Pons (tissue), 1 donor: ENCODE measurements at regions not wholly inside any gene's neighbourhood (a gene's known extent, or its start where the extent isn't known, plus 50 kb on each side); places are given as distances from the start of the nearest gene placed in this dataset.
"Not testable (repeated sequence)": the region's sequence is repeated elsewhere in the genome, so short reads cannot be mapped to it uniquely, and the experiment has no call there.

ENCODE experiments used
- DNase-seq: peaks from one replicate; pipeline ENCODE4 v3.0.0-alpha.2; 2016; ENCODE audit warnings: low spot score

DNA sequence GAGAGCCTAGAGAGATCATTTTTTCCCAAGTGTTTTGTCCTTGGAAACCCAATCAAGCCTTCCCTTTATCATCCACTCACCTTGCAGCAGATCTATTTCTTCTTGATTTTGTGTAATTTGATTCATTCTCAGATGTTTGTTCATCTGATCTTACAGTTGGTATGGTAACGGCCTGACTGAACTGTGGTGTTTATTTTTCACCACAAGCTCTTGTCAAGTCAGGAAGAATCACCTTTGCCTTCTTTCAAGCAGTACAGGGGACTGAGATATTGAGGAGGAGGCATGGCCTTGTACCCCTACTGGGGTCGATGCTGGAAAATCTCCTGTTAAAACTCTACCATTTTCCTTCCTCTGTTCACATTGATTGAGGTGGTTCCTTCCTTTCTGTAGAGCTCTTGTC is 361.4 kb upstream of the CFAP20DC start:
- DNase-seq = no peak

- no peak for DNase-seq
These were observed 358.3 kb upstream of the CFAP20DC start for GRCh38 chr3:59408047-59408624.

GRCh38 chr3:59407425-59407824 is 357.6 kb upstream of the CFAP20DC start:
- DNase-seq = no peak

- DNase-seq = no peak
These were observed 357.1 kb upstream of the CFAP20DC start for GRCh38 chr3:59406943-59407342.

GRCh38 chr3:59404851-59405250 is 355.0 kb upstream of the CFAP20DC start:
- no peak for DNase-seq

- no peak for DNase-seq
These were observed 354.2 kb upstream of the CFAP20DC start for GRCh38 chr3:59404064-59404463.

DNA sequence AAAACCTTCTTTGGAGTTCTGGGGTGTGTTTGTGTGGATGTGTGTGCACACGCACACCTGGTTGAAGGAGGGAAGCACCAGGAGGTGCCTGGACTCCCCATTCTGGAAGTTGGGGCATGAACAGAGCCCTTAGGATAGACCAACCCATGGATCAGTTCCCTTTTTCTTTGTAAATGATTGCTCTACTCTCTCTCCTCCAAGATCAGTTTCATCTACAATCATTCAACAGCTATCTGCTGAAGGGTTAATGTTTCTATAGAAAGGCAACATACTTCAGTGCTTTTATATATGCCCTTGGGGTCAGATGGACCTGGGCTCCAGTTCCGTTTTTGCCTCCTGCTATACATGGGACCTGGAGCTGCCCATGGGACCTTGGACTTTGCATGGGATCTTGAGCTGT is 352.1 kb upstream of the CFAP20DC start:
- DNase-seq = no peak

GRCh38 chr3:59392116-59392515 is 342.3 kb upstream of the CFAP20DC start:
- no peak for DNase-seq

GRCh38 chr3:59391131-59391530 is 341.3 kb upstream of the CFAP20DC start:
- no peak for DNase-seq

GRCh38 chr3:59388555-59389270 is 338.9 kb upstream of the CFAP20DC start:
- no peak for DNase-seq

GRCh38 chr3:59386165-59386564 is 336.3 kb upstream of the CFAP20DC start:
- peak; percentile 21 for DNase-seq

DNA sequence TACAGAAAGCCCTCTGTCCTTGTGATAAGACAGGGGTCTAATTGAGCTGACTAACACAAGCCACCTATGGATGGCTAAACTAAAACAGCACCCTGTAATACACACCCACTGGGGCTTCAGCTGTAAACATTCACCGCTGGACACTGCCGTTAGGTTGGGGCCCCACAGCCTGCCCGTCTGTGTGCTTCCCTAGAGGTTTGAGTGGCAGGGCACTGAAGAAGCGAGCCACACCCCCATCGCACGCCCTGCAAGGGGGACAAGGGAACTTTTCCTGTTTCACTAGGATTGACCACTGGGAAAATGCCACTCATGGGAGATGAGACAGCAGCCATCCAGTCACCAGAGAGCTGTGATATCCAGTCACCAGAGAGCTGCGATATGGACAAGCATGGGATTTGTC is 335.7 kb upstream of the CFAP20DC start:
- no peak for DNase-seq

DNA sequence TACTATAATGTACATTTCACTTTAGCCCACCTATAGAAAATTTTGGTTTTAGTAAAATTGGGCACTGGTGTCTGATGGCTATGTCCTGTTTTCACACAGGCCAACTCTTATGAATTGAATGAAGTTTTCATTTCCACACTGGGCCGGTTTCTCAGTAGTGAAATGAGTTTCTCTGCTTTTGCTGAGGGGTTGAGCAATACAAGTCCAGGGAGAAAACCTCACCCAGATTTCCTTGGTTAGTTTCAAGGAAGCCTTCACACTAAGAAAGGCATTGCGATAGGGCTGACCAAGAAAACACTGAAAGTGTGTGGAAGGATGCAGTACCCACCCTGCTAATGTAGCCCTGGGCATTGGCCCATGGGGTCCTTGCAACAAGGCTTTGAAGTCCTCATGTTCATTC is 331.5 kb upstream of the CFAP20DC start:
- no peak for DNase-seq

- no peak for DNase-seq
These were observed 330.3 kb upstream of the CFAP20DC start for GRCh38 chr3:59380146-59380545.

DNA sequence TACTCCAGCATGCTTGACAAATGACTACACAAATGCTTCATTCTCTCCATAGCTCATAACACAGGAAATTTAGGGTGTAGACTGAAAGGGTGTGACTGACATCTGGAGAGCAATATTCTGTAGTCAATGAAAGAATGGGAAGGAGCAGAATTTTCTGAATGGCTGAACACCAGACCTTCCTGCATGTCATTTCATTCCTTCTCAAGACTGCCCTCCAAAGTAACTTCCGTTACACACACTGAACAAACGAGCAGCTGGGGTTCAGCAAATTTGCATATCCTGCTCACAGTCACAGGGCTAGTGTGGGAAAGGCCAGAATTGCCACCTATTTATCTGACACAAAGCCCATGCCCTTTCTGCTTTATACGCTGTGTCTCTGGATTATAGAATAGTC is 325.0 kb upstream of the CFAP20DC start:
- DNase-seq = no peak

- DNase-seq = no peak
These were observed 324.4 kb upstream of the CFAP20DC start for GRCh38 chr3:59374091-59374817.

DNA sequence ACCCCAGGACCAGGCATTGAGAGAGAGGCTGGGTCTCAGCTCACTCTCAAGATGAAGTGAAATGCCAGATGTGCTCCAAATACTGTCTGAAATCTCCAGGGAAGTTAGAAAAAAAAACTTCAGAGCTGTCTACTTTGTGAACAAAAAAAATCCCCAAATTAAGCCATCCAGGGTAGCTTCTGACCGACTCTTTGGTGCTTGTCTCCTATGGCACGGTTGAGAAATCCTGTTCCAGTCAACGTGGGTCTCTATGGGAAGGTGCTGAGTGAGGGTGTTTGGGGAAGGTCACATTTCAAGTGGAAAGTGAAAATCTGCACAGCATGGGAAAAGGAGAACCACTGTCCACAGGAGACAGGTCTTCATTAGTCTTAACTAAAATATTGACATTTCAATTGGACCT is 322.5 kb upstream of the CFAP20DC start:
- no peak for DNase-seq

- DNase-seq = no peak
These were observed 319.3 kb upstream of the CFAP20DC start for GRCh38 chr3:59368900-59369675.

- no peak for DNase-seq
These were observed 317.3 kb upstream of the CFAP20DC start for GRCh38 chr3:59367150-59367549.

DNA sequence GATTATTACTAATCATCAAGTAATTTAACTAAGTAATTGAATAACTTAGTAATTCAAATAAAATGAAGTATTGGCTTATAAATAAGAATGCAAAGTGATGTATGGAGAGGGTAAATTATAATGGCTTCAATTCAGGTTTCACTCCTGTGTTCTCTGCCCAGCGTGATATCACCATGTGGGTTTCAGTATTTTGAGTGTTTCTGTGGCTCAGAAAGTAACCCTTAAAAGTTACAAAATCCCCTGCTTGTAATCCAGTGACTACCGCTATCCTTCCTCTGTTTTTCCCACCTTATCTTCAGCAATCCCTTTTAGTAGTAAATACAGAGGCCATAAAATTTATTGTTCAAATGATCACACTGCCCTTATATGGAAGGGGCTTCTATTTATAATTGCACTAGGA is 316.4 kb upstream of the CFAP20DC start:
- no peak for DNase-seq

- no peak for DNase-seq
These were observed 314.7 kb upstream of the CFAP20DC start for GRCh38 chr3:59364496-59364895.

- DNase-seq = not testable (repeated sequence)
These were observed 310.5 kb upstream of the CFAP20DC start for GRCh38 chr3:59360312-59360711.

GRCh38 chr3:59341459-59341858 is 291.6 kb upstream of the CFAP20DC start:
- peak; percentile 52 for DNase-seq
